Activated T-cell treated with anti-CD3 and anti-CD28 coated beads, Interleukin-2, amount 50 U/mL, for 72 hours (primary cell): ENCODE measurements at regions not wholly inside any gene's neighbourhood (a gene's known extent, or its start where the extent isn't known, plus 50 kb on each side); places are given as distances from the start of the nearest gene placed in this dataset.

Experiments used
- ATAC-seq, 2 donors: fragments of 150-1000 bp; cut with Tn5 transposase; replicated peaks in 1 of 2; 2 replicates each; pipeline ENCODE4 v1.10.0; 2021; ENCODE audit warnings: moderate library complexity in 2 of 2, mild to moderate bottlenecking in 1 of 2
- DNase-seq, 2 donors: peaks; one replicate each; pipeline ENCODE4 v3.0.0; 2021 to 2022; ENCODE audit warnings: mixed read lengths in 1 of 2
- H3K27ac Mint-ChIP-seq: one replicate; pipeline ENCODE4 v1.8.0; 2022; ENCODE audit warnings: mild to moderate bottlenecking, moderate library complexity, mixed read lengths
- H3K27me3 Mint-ChIP-seq: one replicate; pipeline ENCODE4 v1.8.0; 2022; ENCODE audit warnings: low read depth, mixed read lengths
- H3K36me3 Mint-ChIP-seq, 2 donors: one replicate each; pipeline ENCODE4 v1.8.0; 2022; ENCODE audit warnings: mixed read lengths in 2 of 2, mild to moderate bottlenecking in 1 of 2; ENCODE audit not compliant: insufficient read depth in 2 of 2
- H3K4me1 Mint-ChIP-seq: one replicate; pipeline ENCODE4 v1.8.0; 2022; ENCODE audit warnings: low read depth, mixed read lengths
- H3K4me3 Mint-ChIP-seq, 2 donors: one replicate each; pipeline ENCODE4 v1.8.0; 2022; ENCODE audit warnings: mild to moderate bottlenecking in 2 of 2, mixed read lengths in 2 of 2, moderate library complexity in 2 of 2
- H3K9me3 Mint-ChIP-seq, 2 donors: one replicate each; pipeline ENCODE4 v1.8.0; 2022; ENCODE audit warnings: mixed read lengths in 2 of 2

- no peak for ATAC-seq
- no peak for DNase-seq
- Mint-ChIP-seq H3K4me1 (no peaks in the 10 kb centered on the region), H3K27me3 (no peaks in the 10 kb centered on the region), H3K4me3 (no peak overlapping the region), H3K27ac (no peak overlapping the region), H3K36me3 (peaks cover 16 to 22% of the 10 kb centered on the region in 2 donors), H3K9me3 (peaks cover 3 to 17% of the 10 kb centered on the region in 2 donors)
These were observed 51.8 kb upstream of the NDUFB4 start for GRCh38 chr3:120544361-120544760.

GRCh38 chr3:120536642-120537041 lies 59.5 kb upstream of the NDUFB4 start:
- peaks cover 14% of the 10 kb centered on the region for H3K27me3 Mint-ChIP-seq
- no peak for DNase-seq
- H3K27ac Mint-ChIP-seq: no peak overlapping the region
- no peak for ATAC-seq
- peaks cover 14% of the 10 kb centered on the region in 2 donors for H3K36me3 Mint-ChIP-seq
- no peaks in the 10 kb centered on the region for H3K4me1 Mint-ChIP-seq
- H3K9me3 Mint-ChIP-seq: peaks cover 2 to 15% of the 10 kb centered on the region in 2 donors
- no peak overlapping the region for H3K4me3 Mint-ChIP-seq

- ATAC-seq: no peak
- no peak overlapping the region for H3K27ac Mint-ChIP-seq
- H3K36me3 Mint-ChIP-seq: peaks cover 2 to 4% of the 10 kb centered on the region in 2 donors
- H3K27me3 Mint-ChIP-seq: peaks cover 20% of the 10 kb centered on the region
- no peaks in the 10 kb centered on the region for H3K4me1 Mint-ChIP-seq
- no peaks in the 10 kb centered on the region for H3K9me3 Mint-ChIP-seq
- DNase-seq: no peak
- no peak overlapping the region for H3K4me3 Mint-ChIP-seq
These were observed 63.2 kb upstream of the NDUFB4 start for GRCh38 chr3:120532969-120533368.

- H3K27ac Mint-ChIP-seq: peak overlapping the region; percentile 38
- H3K4me3 Mint-ChIP-seq: peak overlapping the region in 1 of 2 donors; percentile 25
- peaks cover 8% of the 10 kb centered on the region for H3K4me1 Mint-ChIP-seq
- H3K9me3 Mint-ChIP-seq: no peaks in the 10 kb centered on the region
- peaks cover 15% of the 10 kb centered on the region for H3K27me3 Mint-ChIP-seq
- peaks cover under 1 to 4% of the 10 kb centered on the region in 2 donors for H3K36me3 Mint-ChIP-seq
- DNase-seq (peak; percentile 1 to 27), ATAC-seq (peak; percentile 74 to 86)
These were observed 68.0 kb upstream of the NDUFB4 start for GRCh38 chr3:120528163-120528562.

- no peak for ATAC-seq
- peaks cover 8% of the 10 kb centered on the region for H3K4me1 Mint-ChIP-seq
- H3K36me3 Mint-ChIP-seq: no peaks in the 10 kb centered on the region
- DNase-seq: no peak
- H3K27me3 Mint-ChIP-seq: peaks cover 6% of the 10 kb centered on the region
- no peaks in the 10 kb centered on the region for H3K9me3 Mint-ChIP-seq
- H3K4me3 Mint-ChIP-seq: no peak overlapping the region
- no peak overlapping the region for H3K27ac Mint-ChIP-seq
These were observed 69.9 kb upstream of the NDUFB4 start for GRCh38 chr3:120526011-120526870.

GRCh38 chr3:120524171-120524923 lies 71.8 kb upstream of the NDUFB4 start:
- DNase-seq (no peak), ATAC-seq (peak; percentile 59 to 64)
- peak overlapping the region; percentile 68 for H3K27ac Mint-ChIP-seq
- H3K4me1 Mint-ChIP-seq: peaks cover 8% of the 10 kb centered on the region
- H3K9me3 Mint-ChIP-seq: no peaks in the 10 kb centered on the region
- H3K4me3 Mint-ChIP-seq: peak overlapping the region in 1 of 2 donors; percentile 59
- no peaks in the 10 kb centered on the region for H3K27me3 Mint-ChIP-seq
- H3K36me3 Mint-ChIP-seq: no peaks in the 10 kb centered on the region

GRCh38 chr3:120516136-120516535 lies 65.3 kb upstream of the FSTL1 start:
- Mint-ChIP-seq H3K4me3 (no peak overlapping the region), H3K27ac (no peak overlapping the region), H3K4me1 (no peaks in the 10 kb centered on the region), H3K27me3 (peaks cover 37% of the 10 kb centered on the region), H3K9me3 (no peaks in the 10 kb centered on the region), H3K36me3 (no peaks in the 10 kb centered on the region)
- DNase-seq (no peak), ATAC-seq (no peak)

GRCh38 chr3:120512655-120513054 lies 61.9 kb upstream of the FSTL1 start:
- no peak for ATAC-seq
- Mint-ChIP-seq H3K4me3 (no peak overlapping the region), H3K9me3 (peaks cover 0 to 2% of the 10 kb centered on the region in 2 donors), H3K27me3 (peaks cover 33% of the 10 kb centered on the region), H3K27ac (no peak overlapping the region), H3K36me3 (peaks cover 0 to 4% of the 10 kb centered on the region in 2 donors), H3K4me1 (no peaks in the 10 kb centered on the region)
- DNase-seq: no peak

- ATAC-seq: no peak
These were observed 56.3 kb upstream of the FSTL1 start for GRCh38 chr3:120506828-120507774.

GRCh38 chr3:120506076-120506827 lies 55.5 kb upstream of the FSTL1 start:
- peaks cover 0 to 4% of the 10 kb centered on the region in 2 donors for H3K36me3 Mint-ChIP-seq

More at GRCh38 chr3:120506828-120507774, 56.3 kb upstream of the FSTL1 start:
- H3K9me3 Mint-ChIP-seq: peaks cover 0 to 2% of the 10 kb centered on the region in 2 donors
- peaks cover 0 to 4% of the 10 kb centered on the region in 2 donors for H3K36me3 Mint-ChIP-seq
- no peaks in the 10 kb centered on the region for H3K4me1 Mint-ChIP-seq
- H3K27me3 Mint-ChIP-seq: peaks cover 32% of the 10 kb centered on the region
- H3K4me3 Mint-ChIP-seq: no peak overlapping the region
- DNase-seq: peak in 1 of 2 donors; percentile 6
- H3K27ac Mint-ChIP-seq: no peak overlapping the region

GRCh38 chr3:120503727-120504616 lies 53.2 kb upstream of the FSTL1 start:
- Mint-ChIP-seq H3K9me3 (peaks cover 0 to under 1% of the 10 kb centered on the region in 2 donors), H3K27me3 (peaks cover 34% of the 10 kb centered on the region), H3K4me1 (no peaks in the 10 kb centered on the region), H3K36me3 (peaks cover 0 to 2% of the 10 kb centered on the region in 2 donors), H3K4me3 (no peak overlapping the region), H3K27ac (no peak overlapping the region)
- ATAC-seq (no peak), DNase-seq (no peak)

More at GRCh38 chr3:120506076-120506827, 55.5 kb upstream of the FSTL1 start:
- peaks cover 35% of the 10 kb centered on the region for H3K27me3 Mint-ChIP-seq
- ATAC-seq (no peak), DNase-seq (no peak)
- peaks cover 0 to 2% of the 10 kb centered on the region in 2 donors for H3K9me3 Mint-ChIP-seq
- H3K27ac Mint-ChIP-seq: no peak overlapping the region
- H3K4me3 Mint-ChIP-seq: no peak overlapping the region
- no peaks in the 10 kb centered on the region for H3K4me1 Mint-ChIP-seq
